Stomach (tissue), 4 donors: ENCODE measurements at regions not wholly inside any gene's neighbourhood (a gene's known extent, or its start where the extent isn't known, plus 50 kb on each side); places are given as distances from the start of the nearest gene placed in this dataset.

Source experiments
- CTCF ChIP-seq, 7 experiments: fragments of 450-650 bp in 4 of 7; fragments of 200-600 bp in 3 of 7; sonication (generic) in 3 of 7; IDR thresholded peaks; one replicate each; pipeline ENCODE4 v1.5.1; 2016 to 2019; ENCODE audit warnings: antibody characterized with exemption in 7 of 7, control low read depth in 2 of 7, mild to moderate bottlenecking in 1 of 7
- POLR2A ChIP-seq, 4 donors: fragments of 450-650 bp; IDR thresholded peaks; one replicate each; pipeline ENCODE4 v1.6.1; 2016; ENCODE audit warnings: antibody characterized with exemption in 4 of 4, control low read depth in 2 of 4, mild to moderate bottlenecking in 1 of 4, moderate library complexity in 1 of 4
- POLR2AphosphoS5 ChIP-seq, 3 donors: sonication (generic); formaldehyde crosslinking; IDR thresholded peaks; one replicate each; pipeline ENCODE4 v1.6.1; 2016; ENCODE audit warnings: antibody characterized with exemption in 3 of 3

- TF ChIP-seq POLR2A (IDR thresholded peaks at IDR 0.05) (no peak), CTCF (IDR thresholded peaks at IDR 0.05) (no peak), POLR2AphosphoS5 (IDR thresholded peaks at IDR 0.05) (no peak)
Observed at GRCh38 chr14:97344666-97345065, 547.5 kb downstream of the VRK1 start.
